HG03342 (cell line): ENCODE measurements at regions not wholly inside any gene's neighbourhood (a gene's known extent, or its start where the extent isn't known, plus 50 kb on each side); places are given as distances from the start of the nearest gene placed in this dataset.

ENCODE experiments used
- ATAC-seq: cut with Tn5 transposase; IDR thresholded peaks from one replicate; pipeline ENCODE4 v1.9.1; 2021; ENCODE audit warnings: mild to moderate bottlenecking, moderate library complexity; ENCODE audit not compliant: unreplicated experiment

DNA sequence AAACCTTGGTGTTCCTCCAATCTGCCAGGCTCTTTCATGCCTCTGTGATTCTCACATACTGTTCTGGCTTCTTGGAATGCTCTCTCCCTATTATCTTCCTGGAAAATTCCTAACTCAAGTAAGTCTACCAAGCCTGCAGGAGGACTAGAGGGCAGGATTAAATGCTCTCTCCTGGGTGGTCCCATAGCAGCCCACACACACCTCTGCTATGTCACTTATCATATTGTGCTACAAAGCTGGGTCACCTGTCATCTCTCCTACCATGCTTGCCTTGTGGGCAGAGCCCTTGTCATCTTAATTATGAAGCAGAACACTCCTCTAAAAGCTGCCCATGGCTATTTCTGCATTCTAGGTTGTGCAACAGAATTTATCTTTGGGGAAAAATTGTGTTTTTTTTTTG, 344.5 kb upstream of the NOCT start:
- no peak for ATAC-seq

DNA sequence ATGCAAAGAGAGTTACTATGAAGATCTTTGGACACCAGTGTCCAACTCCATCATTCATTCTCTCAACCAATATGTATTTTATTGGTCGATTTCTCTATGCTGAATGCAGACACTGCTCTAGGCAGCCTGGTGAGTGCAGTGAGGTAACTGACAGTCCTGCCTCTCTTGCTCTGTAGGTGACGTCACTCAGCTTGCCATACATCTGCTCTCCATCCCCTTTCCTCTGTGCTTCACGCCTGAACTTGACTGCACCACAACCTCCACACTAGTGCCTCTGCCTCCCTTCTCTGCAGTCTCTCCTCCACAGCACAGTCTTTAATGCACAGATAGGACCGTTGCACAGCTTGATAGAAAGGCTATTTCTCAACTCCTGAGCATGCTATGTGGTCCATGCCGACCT, 344.9 kb upstream of the NOCT start:
- no peak for ATAC-seq

DNA sequence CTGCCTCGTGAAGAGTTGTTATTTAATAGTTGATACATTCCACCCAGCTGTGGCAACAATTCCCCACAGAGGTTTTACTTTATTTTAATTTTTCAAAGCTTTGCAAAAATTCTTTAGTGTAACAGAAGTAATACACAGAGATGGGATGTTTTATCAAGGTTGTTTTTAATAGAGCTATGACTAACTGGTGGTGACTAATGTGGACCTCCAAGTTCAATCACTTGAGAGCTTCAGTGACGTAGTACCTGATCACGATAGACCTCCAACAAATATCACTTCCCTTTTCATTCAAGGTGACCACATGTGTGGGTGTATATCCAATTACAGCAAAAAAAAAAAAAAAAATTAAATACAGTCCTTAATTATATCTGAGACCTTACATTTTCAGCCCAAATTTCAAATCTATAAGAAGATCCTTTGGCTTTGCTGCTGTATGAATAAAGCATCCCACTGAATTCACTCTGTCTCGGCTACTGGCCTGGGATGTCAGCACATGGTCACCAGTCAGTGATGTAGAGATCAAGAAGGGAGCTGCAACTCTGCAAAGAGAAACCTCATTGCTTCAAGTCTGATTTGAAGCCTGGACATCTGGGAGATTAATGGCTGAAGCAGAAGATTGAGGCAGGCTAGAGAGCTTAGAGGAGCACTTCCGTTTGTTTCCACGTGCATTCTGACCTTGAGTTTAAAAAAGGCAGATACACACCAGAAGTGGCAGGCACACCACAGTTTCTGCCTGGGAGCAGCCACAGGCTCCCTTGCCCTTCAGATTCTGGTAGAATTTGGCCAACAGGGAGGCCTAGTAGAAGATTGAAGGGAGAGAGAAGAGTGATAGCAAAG, 345.9 kb upstream of the NOCT start:
- ATAC-seq = peak; percentile 73

DNA sequence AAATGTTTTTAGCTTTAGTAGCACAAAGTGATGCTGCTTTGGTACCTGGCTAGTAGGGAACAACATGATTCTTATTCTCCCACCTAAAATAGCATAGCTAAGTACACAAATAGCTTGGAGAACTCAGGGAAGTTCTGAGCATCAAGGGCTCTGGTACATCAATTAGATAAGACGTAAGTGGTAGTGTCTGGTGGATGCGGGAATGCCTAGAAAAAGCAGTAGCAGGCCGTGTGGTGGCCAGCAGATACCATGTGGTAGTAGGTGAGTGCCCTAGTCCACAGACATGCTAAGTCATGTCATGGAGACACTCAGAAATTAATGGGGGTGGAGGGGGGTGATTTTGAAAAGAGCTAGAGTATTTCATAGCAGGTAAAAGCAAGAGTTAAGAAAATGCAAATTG, 347.3 kb upstream of the NOCT start:
- ATAC-seq = no peak

DNA sequence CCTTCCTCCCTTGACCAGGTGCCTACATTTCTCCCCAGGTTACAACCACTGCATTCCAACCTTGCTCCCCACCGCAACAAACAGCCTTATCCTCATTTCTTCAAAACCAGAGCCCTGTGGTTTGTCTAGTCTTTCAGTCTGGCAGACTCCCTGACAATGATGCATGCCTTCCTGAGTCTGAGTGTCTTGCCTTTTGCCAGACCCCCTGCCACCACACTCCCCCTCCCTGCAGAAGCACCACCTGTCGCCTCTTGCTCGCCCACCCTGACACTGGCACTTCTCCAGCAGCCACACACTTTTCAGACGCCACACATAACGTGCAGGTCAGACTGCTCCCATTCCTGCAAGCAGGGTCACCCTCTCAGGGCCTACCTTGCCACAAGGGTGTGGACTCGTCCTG, 349.2 kb upstream of the NOCT start:
- no peak for ATAC-seq

DNA sequence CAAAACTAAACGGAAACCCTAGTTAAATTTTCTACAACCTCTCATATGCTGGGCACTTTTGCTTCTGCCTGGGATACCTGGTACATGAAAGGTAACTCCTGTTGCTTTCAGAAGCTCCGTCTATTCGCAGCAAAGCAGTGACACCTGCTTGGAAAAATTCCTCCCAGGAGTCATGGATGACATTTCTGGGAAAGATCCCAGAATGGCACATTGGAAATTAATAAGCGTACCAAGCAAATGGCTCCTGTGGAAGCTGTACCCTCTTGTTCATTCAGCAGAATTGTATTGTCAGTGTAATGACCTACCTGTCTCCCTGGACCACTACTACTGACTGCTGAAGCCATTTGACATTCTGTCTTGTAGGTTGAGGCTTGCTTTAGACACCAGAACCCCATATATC, 349.7 kb upstream of the NOCT start:
- ATAC-seq = no peak

DNA sequence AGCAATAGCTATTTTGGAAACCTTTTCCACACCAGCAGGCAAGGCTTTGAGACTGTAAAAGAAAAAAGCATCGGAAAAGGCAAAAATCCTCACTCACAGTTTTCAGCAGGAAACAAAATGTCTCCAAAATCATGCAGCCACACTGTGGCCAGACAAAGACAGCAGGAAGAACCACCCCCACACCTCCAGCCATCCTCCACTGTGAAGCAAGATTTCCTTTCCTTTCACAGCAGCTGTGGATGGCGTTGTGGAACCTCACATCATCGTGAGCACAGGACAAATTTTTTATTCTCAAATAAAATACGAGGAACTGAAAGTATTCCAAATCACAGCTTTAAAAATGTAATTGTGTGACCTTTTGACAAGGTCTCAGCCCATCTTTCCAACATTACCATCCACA, 351.7 kb upstream of the NOCT start:
- no peak for ATAC-seq

DNA sequence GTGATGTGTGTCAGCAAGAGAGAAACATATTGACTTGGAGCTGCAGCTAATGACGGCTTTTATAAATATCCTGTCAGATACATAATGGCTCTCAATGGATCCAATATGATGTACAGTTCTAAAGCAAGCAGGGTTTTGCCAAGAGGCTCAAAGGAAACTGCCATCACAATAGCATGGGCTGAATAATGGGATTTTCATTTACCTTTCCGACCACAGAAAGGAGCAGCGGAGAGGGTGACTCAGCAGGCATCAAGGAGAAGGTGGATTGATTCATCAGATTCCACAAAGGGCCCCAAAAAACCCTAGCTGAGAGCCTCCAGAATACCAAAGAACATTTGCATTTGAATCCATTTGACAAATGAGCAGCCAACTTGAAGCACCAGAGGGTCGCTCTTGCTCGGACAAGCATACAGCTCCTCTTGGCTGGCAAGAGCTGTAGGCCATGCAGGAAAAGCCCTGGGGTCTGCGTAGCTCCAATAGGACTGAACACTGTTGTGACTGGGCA, 355.7 kb upstream of the NOCT start:
- no peak for ATAC-seq

DNA sequence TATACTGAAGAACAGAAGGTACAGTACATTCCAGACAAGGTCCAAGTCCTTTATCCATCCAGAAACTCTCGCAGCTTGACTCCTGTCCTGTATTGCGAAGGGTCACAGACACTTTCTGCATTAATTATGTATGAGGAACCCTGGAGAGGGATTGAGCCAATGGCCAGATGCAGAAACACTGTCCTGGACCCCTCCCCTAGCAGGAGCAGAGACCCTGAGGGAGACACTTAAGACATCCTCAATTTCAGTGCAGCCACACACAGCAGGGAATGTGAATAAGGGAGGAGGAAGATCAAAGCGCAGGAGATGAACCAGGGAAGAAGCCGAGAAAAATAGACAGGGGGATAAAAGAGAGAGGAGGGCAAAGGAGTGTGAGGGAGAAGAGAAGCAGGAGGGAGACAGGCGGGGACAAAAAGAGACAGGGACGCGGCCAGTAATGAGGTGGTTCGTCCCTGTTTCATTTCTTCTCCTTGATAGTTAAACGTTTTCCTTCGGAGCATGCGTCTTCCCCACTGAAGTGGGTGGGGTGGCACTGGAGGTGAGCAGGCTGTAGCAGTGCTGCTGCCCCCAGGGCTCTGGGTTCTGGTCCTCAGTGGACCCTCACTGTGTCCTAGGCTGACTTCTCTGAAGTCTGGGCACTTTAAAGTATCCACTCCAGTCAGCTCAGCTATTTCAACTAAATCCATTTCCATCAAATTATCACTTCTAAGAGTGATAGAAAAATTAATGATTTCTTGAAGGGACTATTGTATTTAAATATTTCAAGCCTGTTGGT, 356.4 kb upstream of the NOCT start:
- no peak for ATAC-seq

DNA sequence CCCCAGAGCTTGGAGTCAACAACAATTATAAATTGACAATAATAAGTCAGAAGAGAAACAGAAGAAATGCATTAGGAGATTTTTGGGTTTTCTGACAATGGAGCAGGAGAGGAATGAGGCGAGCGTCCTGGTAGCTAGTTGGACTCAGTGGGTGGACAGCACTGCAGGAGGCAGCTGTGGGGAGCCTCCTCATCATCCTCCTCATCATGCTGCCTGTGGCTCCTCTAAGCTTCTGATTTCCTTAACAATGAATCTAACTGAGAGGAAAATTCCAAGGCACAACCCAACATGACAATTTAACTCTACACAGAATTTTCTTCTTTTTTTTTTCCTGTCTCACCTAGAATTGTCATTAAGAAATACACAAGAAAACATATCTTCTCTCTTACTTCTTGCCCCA, 357.1 kb upstream of the NOCT start:
- no peak for ATAC-seq

DNA sequence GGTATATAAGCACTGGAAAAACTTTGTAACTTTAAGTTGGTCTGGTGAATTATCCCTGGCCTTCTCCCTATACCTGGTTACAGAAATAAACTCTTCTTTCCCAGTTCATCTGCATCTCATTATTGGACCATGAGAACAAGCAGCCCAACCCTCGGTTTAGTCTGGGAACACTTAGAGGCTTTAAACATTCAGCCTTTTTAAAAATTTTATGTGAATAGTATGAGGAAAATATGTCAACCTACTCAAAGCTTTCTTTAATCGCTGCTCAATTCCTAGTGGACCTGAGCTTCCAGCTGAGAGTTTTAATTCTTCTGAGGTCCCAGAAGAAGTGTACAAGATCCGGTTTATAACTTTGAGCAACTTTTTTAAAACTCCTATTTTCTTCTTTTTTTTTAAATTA, 358.6 kb upstream of the NOCT start:
- ATAC-seq = no peak

DNA sequence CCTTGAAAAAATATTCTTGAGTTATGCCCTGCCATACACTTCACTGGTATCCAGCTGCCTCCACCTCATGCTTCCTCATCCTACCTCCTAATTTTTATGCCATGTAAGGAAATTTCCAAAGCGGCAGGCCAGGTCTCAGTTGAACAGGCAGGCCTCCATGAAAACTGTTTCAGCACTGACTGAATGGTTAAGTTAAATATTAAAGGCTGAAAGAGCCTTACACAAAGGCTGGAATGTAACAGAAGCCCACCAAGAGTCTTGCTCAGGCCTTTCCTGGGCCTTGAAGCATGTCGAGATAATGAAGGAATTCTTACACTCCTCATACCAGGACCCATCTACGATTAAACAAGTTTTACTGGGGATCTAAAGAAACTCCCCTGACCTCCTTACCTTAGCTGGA, 359.6 kb upstream of the NOCT start:
- ATAC-seq = no peak

DNA sequence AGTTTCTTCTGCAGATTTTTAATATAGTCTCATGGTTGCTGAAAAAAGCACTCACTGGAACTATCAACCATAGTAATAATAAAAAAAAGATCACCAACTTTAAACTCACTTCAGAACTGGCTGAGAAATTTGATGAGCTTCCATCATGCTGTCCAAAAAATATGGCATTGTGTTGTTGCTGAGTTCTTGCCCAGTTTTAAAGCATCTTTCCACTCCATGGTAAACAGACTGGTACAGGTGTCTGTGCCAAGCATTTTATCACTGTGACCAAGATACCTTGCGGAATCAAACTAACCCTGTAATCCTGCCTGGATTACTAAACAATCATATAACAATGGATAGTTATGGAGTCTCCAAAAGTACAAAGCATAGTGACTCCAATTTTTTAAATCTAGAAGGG, 360.3 kb upstream of the NOCT start:
- no peak for ATAC-seq

DNA sequence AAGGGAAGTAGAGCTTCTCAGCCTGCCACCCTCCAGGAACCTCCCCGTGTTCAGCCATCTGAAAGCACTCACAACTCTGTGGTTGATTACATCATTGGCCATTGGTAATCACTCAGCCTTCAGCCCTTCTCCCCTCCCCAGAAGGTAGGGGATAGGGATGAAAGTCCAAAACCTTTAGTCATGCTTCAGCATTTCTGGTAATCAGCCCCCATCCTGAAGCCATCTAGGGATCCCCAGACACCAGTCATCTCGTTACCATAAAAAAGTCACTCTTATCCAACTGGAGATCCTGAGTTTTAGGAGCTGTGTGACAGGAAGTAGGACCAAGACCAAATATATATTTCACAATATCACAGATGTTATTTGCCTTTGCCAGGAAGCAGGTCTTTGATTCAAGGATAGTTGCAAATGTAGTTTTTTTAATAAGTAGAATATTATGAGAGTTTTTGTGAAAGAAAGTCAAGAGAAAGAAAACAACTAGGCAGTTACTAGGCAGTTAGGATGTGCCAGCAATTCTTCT, 364.6 kb upstream of the NOCT start:
- ATAC-seq = no peak

DNA sequence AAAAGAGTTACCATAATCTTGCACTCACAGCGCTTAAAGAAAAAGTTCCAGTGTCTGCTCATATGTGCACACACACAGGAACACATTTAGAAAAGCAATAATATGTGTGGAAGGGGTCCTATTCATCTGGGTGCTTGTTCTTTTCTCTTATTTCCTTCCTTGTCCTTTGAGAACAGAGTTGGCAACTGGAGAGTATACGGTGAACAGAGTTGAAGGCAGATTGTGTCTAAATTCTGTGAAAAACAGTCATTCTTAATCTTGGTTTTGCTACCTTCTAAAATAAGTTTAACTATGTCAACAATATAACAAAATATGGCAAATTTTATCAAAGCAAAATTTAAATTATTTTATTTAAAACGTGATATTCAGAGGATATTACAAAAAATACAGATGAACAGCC, 365.1 kb upstream of the NOCT start:
- no peak for ATAC-seq

DNA sequence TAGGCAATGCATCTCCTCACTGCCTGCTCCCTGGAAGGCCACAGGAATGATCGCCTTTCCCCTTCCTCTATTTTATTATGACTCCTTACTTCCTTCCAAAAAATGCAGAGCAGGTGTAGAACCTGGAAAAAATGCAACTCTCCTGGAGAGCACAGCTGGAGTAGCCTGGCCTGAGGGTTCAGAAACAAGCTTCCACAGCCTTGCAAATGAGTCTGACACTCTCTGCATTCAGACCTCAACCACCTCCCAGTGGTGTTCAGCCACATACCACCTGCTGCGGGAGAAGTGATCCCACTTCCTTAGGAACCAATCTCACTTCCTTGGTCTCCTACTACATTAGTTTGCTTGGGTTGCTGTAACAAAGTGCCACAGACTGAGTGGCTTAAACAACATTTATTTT, 368.1 kb upstream of the NOCT start:
- no peak for ATAC-seq

DNA sequence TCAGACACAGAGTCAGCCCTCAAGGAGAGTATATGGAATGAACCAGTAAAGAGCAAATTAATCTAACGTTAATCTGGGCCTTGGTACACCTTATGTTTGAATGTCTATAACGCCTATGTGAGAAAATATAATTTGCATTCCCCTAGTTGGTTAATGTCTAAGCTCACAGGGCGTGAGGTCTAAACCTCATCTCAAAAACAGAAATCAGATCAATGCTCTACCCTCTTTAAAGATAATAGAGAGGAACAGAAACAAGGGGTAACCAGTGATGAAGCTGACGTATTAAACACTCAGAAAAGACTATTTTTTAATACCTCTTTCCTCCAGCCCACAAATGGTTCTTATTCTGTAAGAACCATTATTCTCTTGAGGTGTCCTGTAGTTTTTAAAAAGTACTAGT, 369.2 kb upstream of the NOCT start:
- ATAC-seq = peak; percentile 66

DNA sequence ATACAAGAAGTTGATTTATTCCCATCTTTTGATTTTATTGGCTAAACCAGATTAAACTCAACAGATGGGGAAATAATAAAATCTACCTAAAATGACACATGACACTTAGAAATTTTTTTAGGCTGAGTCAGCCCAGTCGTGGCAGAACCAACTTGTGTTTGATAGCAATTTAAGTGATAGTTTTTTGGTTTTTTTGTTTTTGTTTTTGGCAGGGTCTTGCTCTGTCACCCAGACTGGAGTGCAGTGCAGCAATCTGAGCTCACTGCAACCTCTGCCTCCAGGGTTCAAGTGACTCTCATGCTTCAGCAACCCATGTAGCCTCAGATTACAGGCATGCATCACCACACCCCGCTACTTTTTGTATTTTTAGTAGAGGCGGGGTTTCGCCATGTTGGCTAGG, 370.3 kb upstream of the NOCT start:
- ATAC-seq = no peak

DNA sequence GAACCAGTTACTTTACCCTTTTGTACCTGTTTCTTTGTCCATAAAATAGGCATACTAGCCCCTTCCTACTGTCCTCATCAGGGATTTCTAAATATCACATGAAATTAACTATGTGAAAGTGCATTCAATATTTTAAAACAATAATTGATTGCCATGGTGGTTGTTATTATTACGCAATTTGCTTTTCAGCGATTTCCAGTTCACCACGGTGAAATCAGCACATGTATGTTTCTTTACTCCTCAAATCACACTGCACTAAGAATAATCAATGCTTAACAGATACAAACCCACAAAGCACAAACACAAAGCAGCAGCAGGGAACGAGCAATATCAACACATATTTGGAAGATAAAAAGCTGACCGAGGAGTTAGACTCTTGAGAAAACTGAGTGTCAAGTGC, 371.3 kb upstream of the NOCT start:
- ATAC-seq = no peak

DNA sequence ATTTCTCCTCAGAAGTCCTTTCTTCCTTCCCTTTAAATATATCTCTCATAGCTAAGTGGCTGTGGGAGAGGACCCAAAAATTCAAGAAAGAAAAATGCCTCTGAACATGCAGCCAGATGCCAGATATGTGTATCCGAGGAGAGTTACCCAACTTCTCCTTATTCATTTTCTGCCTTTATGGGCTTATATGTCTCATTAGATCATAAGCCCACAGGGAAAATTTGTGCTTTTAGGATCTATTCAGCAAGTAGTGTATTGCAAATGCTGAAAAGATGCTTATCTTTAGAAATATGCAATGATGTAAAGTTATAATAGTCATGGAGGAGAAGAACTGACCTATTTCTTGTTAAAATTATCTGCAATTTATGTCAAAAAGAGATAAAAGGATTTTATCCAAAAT, 371.8 kb upstream of the NOCT start:
- ATAC-seq = no peak

DNA sequence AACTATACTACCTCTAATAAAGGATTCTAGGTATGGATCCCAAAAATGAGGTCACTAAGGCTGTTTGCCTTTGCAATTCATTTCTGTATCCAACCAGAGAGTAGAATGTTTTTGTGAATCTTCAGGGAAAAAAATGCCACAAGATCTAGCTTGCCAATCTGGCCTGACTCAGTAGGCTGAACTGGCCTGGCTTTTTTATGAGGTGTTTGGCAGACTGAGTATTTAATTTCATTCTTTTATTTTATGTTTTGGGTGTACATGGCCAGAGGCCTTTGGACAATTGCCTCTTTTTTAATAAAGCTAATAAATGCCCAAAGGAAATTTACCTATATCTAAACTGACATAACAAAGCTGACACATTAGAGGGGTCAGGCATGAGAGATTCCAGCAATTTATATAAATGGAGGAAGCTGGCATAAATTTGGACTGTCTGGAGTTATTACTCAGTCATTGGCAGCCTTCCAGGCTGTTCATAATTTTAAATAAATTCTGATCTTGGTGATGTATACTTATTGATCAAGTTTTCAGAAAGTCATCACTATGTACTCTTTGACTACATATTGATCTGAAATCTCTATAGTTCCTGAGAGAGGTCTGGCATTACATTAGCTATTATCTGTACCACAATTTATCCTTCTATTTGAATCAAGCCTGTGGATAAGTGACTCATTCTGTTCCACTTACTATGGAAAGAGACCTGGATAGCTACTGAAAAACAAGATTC, 376.4 kb upstream of the NOCT start:
- ATAC-seq = no peak
